GM18517 (cell line): ENCODE measurements at regions not wholly inside any gene's neighbourhood (a gene's known extent, or its start where the extent isn't known, plus 50 kb on each side); places are given as distances from the start of the nearest gene placed in this dataset.

Experiments
- ATAC-seq: cut with Tn5 transposase; IDR thresholded peaks from one replicate; pipeline ENCODE4 v1.9.1; 2021; ENCODE audit warnings: mild to moderate bottlenecking, moderate library complexity; ENCODE audit not compliant: unreplicated experiment

GRCh38 chr2:58959996-58960395 lies 718.9 kb upstream of the FANCL start:
- ATAC-seq: no peak

- ATAC-seq: no peak
Observed at GRCh38 chr2:58957188-58957840, 716.2 kb upstream of the FANCL start.

DNA sequence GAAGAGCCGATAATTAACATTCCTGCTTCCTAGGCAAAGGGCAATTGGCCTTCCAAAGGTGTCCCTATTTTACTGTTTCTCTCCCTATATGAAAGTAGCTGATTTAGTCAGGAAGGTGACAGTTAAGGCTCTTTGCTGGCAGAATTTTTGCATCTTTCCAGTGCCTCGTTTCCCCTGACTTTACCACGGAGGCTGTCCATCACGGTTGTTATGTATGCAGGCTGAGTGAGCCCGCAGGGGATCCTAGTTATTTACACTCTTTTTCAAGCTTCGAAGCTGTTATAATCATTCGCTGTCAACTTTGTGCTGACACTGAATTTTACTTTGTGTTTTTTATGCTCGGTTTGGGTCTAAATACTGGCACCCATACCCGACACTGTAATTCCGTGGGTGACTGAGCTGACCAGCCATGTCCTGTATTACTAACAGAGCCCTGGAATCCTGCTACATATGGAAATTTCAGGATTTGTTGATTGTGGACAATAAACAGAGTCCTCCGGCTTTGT lies 713.8 kb upstream of the FANCL start:
- ATAC-seq: no peak

DNA sequence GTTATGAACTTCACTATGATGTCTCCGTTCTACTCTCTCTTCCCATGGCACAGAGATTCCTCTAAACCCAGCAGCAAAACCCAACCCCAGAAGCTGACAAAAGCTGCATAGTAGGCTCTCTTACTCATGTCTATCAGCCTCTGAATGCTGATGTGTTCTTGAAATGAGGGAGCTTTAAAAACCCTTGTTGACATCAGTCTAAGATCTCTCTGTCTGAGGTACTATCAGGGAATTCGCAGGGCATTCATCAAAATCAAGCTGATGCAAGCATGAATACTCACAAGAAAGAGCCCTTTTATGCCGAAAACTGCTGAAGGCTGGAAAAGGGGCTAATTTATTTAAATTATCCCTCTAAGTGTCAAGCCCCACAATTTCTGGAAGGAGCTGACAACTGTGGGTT lies 710.6 kb upstream of the FANCL start:
- ATAC-seq: no peak

GRCh38 chr2:58950795-58951462 lies 709.8 kb upstream of the FANCL start:
- ATAC-seq: no peak

- no peak for ATAC-seq
Observed at GRCh38 chr2:58939388-58939787, 698.3 kb upstream of the FANCL start.

DNA sequence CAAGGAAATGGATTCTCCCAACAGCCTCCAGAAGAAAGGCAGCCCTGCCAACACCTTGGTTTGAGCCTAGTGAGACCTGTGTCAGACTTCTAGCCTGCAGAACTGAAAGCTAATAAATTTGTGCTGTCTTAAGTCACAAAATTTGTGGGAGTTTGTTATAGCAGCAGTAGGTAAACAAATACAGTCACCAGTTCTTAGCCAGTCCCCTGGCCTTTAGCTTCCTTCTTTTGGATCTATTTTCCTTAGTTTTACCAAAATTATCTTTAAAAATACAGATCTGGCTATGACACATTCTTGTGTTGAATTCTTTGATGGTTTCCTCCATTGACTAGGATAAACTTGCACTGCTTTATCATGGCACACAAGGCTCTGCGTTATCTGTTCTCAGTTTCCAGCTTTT lies 697.9 kb upstream of the FANCL start:
- no peak for ATAC-seq

GRCh38 chr2:58932801-58933200 lies 691.7 kb upstream of the FANCL start:
- ATAC-seq: no peak

GRCh38 chr2:58930537-58930936 lies 689.4 kb upstream of the FANCL start:
- ATAC-seq: no peak

GRCh38 chr2:58928973-58929372 lies 687.8 kb upstream of the FANCL start:
- ATAC-seq: no peak

GRCh38 chr2:58928391-58928790 lies 687.3 kb upstream of the FANCL start:
- no peak for ATAC-seq

DNA sequence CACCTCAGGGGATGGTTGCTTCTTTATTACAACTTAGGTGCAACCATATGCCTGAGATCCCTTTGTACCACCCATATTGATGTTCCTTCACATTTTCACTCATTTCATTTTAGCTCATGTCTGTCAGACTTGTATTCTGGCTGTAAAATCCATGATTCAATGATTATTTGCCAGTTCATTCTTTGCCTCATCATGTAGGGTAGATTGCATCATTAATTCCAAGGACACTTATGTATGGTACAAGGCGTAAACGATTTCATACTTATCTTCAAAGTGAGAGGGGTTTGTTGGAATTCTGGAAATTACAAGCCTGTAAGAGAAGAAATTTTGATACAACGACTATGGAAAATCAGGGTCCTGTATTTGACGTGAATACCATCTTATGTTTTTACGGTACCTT lies 685.0 kb upstream of the FANCL start:
- no peak for ATAC-seq

- ATAC-seq: no peak
Observed at GRCh38 chr2:58925676-58926081, 684.6 kb upstream of the FANCL start.

- no peak for ATAC-seq
Observed at GRCh38 chr2:58923869-58924268, 682.7 kb upstream of the FANCL start.

GRCh38 chr2:58922245-58922644 lies 681.1 kb upstream of the FANCL start:
- ATAC-seq: no peak

- ATAC-seq: no peak
Observed at GRCh38 chr2:58921676-58922075, 680.6 kb upstream of the FANCL start.

DNA sequence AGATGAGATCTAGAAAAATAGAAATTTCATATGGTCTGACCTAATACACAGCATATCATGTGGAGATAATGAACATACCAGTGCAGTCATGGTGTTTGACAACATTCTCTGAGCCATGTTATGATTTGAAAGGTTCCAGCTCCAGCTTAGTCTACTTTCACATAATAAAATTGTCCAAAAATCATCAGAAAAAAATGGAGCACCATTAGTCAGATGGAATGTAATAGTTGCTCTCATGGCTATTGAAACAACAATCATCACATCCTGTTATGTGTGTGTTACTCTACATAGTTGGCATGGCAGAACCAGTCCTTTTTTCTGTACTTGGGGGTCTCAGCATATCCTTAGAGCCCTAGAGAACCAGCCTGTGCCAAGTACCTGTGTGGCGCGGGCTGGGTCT lies 678.9 kb upstream of the FANCL start:
- no peak for ATAC-seq

GRCh38 chr2:58919316-58919715 lies 678.2 kb upstream of the FANCL start:
- ATAC-seq: no peak

GRCh38 chr2:58918141-58918540 lies 677.0 kb upstream of the FANCL start:
- ATAC-seq: no peak

DNA sequence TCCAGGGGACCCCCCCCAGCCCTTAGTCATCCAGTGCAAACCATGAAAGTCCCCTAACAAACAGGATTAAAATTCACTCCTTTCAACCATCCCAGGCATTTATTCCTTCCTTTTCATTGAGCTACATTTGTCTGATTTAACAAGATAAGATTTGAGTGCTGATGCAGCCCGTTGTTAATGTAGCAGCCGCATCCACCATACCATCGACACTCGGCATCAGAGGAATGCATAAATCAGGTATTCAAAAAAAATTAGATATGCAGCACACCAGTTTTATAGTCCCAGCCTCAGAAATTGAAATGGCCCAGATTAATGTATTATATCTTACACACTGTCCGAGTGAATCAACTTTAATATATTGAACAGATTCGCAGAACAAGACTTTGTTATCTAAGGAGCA lies 676.5 kb upstream of the FANCL start:
- no peak for ATAC-seq

DNA sequence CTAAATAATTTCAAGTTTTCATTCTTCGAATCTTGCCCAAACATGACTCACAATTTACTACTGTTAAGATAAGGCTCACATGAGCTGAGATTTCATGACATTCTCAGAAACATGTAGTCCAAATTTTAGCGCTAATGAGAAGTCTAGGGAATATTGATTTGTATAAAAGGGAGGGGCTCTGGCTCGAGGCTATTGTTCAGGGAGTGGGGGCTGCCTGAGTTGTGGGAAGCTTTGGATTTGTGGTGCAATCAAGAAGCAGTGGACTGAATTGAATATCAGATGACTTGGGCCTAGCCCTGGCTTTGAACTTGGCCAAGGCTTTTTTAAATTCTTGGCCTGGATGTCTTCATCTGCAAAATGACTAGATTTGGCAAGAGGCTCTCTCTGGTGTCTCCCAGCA lies 674.9 kb upstream of the FANCL start:
- ATAC-seq: no peak

GRCh38 chr2:58914733-58915505 lies 673.8 kb upstream of the FANCL start:
- no peak for ATAC-seq
